GM18520 (cell line): ENCODE measurements at regions not wholly inside any gene's neighbourhood (a gene's known extent, or its start where the extent isn't known, plus 50 kb on each side); places are given as distances from the start of the nearest gene placed in this dataset.

Experiments used
- ATAC-seq: cut with Tn5 transposase; IDR thresholded peaks from one replicate; pipeline ENCODE4 v1.9.1; 2021; ENCODE audit not compliant: unreplicated experiment

GRCh38 chr16:49216593-49216992, 65.0 kb downstream of the CBLN1 start:
- no peak for ATAC-seq

- no peak for ATAC-seq
Measured at GRCh38 chr16:49213594-49213993, 68.0 kb downstream of the CBLN1 start.

GRCh38 chr16:49204191-49204590, 77.4 kb downstream of the CBLN1 start:
- ATAC-seq, result no peak

GRCh38 chr16:49203361-49203760, 78.3 kb downstream of the CBLN1 start:
- ATAC-seq, result no peak

GRCh38 chr16:49201118-49201517, 80.5 kb downstream of the CBLN1 start:
- no peak for ATAC-seq

GRCh38 chr16:49200223-49200820, 81.3 kb downstream of the CBLN1 start:
- no peak for ATAC-seq

- no peak for ATAC-seq
Measured at GRCh38 chr16:49195237-49195548, 86.4 kb downstream of the CBLN1 start.

- no peak for ATAC-seq
Measured at GRCh38 chr16:49194537-49195236, 87.0 kb downstream of the CBLN1 start.

- ATAC-seq, result no peak
Measured at GRCh38 chr16:49193596-49193995, 88.0 kb downstream of the CBLN1 start.

GRCh38 chr16:49189286-49189685, 92.4 kb downstream of the CBLN1 start:
- no peak for ATAC-seq

GRCh38 chr16:49183911-49184310, 97.7 kb downstream of the CBLN1 start:
- ATAC-seq, result no peak

- no peak for ATAC-seq
Measured at GRCh38 chr16:49181791-49182518, 99.7 kb downstream of the CBLN1 start.

GRCh38 chr16:49179714-49180330, 101.8 kb downstream of the CBLN1 start:
- ATAC-seq, result no peak

- no peak for ATAC-seq
Measured at GRCh38 chr16:49168126-49168525, 113.5 kb downstream of the CBLN1 start.

- ATAC-seq, result no peak
Measured at GRCh38 chr16:49165025-49165424, 116.6 kb downstream of the CBLN1 start.

- no peak for ATAC-seq
Measured at GRCh38 chr16:49161191-49161590, 120.4 kb downstream of the CBLN1 start.

GRCh38 chr16:49158029-49158642, 123.5 kb downstream of the CBLN1 start:
- no peak for ATAC-seq

GRCh38 chr16:49150341-49150740, 131.3 kb downstream of the CBLN1 start:
- no peak for ATAC-seq

- no peak for ATAC-seq
Measured at GRCh38 chr16:49148410-49148809, 133.2 kb downstream of the CBLN1 start.

GRCh38 chr16:49140618-49141017, 141.0 kb downstream of the CBLN1 start:
- ATAC-seq, result no peak

GRCh38 chr16:49130397-49130796, 151.2 kb downstream of the CBLN1 start:
- ATAC-seq, result no peak

GRCh38 chr16:49129935-49130334, 151.7 kb downstream of the CBLN1 start:
- no peak for ATAC-seq
